Esophagus mucosa (tissue), 1 donor: ENCODE measurements at regions not wholly inside any gene's neighbourhood (a gene's known extent, or its start where the extent isn't known, plus 50 kb on each side); places are given as distances from the start of the nearest gene placed in this dataset.

Experiments
- ATAC-seq: fragments of 200-7000 bp; cut with Tn5 transposase; one replicate; pipeline ENCODE4 v1.9.1; 2020
- donor health status: DM: yes; HTN: yes; CAD: no.

- no peak for ATAC-seq
Measured at GRCh38 chr14:62597143-62597542, 448.1 kb downstream of the KCNH5 start.

GRCh38 chr14:62599616-62600385 is 445.5 kb downstream of the KCNH5 start:
- ATAC-seq = no peak

- ATAC-seq = no peak
Measured at GRCh38 chr14:62602712-62603111, 442.5 kb downstream of the KCNH5 start.

- ATAC-seq = no peak
Measured at GRCh38 chr14:62604524-62604923, 440.7 kb downstream of the KCNH5 start.

GRCh38 chr14:62614122-62614521 is 431.1 kb downstream of the KCNH5 start:
- no peak for ATAC-seq

- no peak for ATAC-seq
Measured at GRCh38 chr14:62616668-62617067, 428.6 kb downstream of the KCNH5 start.

- ATAC-seq = no peak
Measured at GRCh38 chr14:62626416-62626815, 418.8 kb downstream of the KCNH5 start.

GRCh38 chr14:62629176-62629725 is 416.0 kb downstream of the KCNH5 start:
- ATAC-seq = peak; percentile 55

- ATAC-seq = no peak
Measured at GRCh38 chr14:62631176-62631575, 414.1 kb downstream of the KCNH5 start.

- no peak for ATAC-seq
Measured at GRCh38 chr14:62632771-62633170, 412.5 kb downstream of the KCNH5 start.

GRCh38 chr14:62645649-62646048 is 399.6 kb downstream of the KCNH5 start:
- ATAC-seq = no peak
